CD4-positive, CD25-positive, alpha-beta regulatory T cell (primary cell): ENCODE measurements at regions not wholly inside any gene's neighbourhood (a gene's known extent, or its start where the extent isn't known, plus 50 kb on each side); places are given as distances from the start of the nearest gene placed in this dataset.

ENCODE experiments used
- ATAC-seq, 2 donors: fragments of 150-1000 bp; cut with Tn5 transposase; one replicate each; pipeline ENCODE4 v1.10.0; 2021; ENCODE audit warnings: low read depth in 2 of 2, moderate number of reproducible peaks in 2 of 2, moderate library complexity in 1 of 2
- DNase-seq, 3 donors: peaks; one replicate each; pipeline versions ENCODE4 v3.0.0 to v3.0.0-alpha.2; 2012 to 2022; ENCODE audit warnings: mixed read lengths in 1 of 3
- H3K27ac ChIP-seq: one replicate; pipeline ENCODE4 v1.7.0; 2013; ENCODE audit warnings: mild to moderate bottlenecking, low read length; ENCODE audit not compliant: insufficient read depth, poor library complexity, severe bottlenecking
- H3K27me3 ChIP-seq: one replicate; pipeline ENCODE4 v1.7.0; 2013; ENCODE audit warnings: low read length; ENCODE audit not compliant: control insufficient read depth, insufficient read depth
- H3K36me3 ChIP-seq: one replicate; pipeline ENCODE4 v1.7.0; 2013; ENCODE audit warnings: mild to moderate bottlenecking, low read length, moderate library complexity; ENCODE audit not compliant: control insufficient read depth, insufficient read depth
- H3K4me1 ChIP-seq: 2 replicates; pipeline ENCODE4 v1.7.0; 2013; ENCODE audit warnings: mild to moderate bottlenecking, low read length; ENCODE audit not compliant: insufficient read depth, control insufficient read depth, poor library complexity, severe bottlenecking
- H3K4me3 ChIP-seq: one replicate; pipeline ENCODE4 v1.7.0; 2013; ENCODE audit warnings: low read depth, mild to moderate bottlenecking, low read length, moderate library complexity
- H3K9me3 ChIP-seq, 2 experiments: 1 replicate in 1 of 2; 2 replicates in 1 of 2; pipeline ENCODE4 v1.7.0; 2013; ENCODE audit warnings: low read length in 2 of 2, mild to moderate bottlenecking in 1 of 2, moderate library complexity in 1 of 2; ENCODE audit not compliant: control insufficient read depth in 2 of 2
- H3K27ac Mint-ChIP-seq, 3 donors: one replicate each; pipeline ENCODE4 v1.8.0; 2020 to 2022; ENCODE audit warnings: mild to moderate bottlenecking in 3 of 3, mixed read lengths in 3 of 3, moderate library complexity in 2 of 3
- H3K27me3 Mint-ChIP-seq: one replicate; pipeline ENCODE4 v1.8.0; 2022; ENCODE audit warnings: mild to moderate bottlenecking, mixed read lengths
- H3K36me3 Mint-ChIP-seq: one replicate; pipeline ENCODE4 v1.8.0; 2020; ENCODE audit warnings: mixed read lengths
- H3K4me1 Mint-ChIP-seq, 4 donors: one replicate each; pipeline ENCODE4 v1.8.0; 2020 to 2022; ENCODE audit warnings: mixed read lengths in 4 of 4, mild to moderate bottlenecking in 1 of 4
- H3K4me3 Mint-ChIP-seq, 4 donors: one replicate each; pipeline ENCODE4 v1.8.0; 2020 to 2022; ENCODE audit warnings: mild to moderate bottlenecking in 4 of 4, mixed read lengths in 4 of 4, moderate library complexity in 3 of 4
- H3K9me3 Mint-ChIP-seq, 7 donors: one replicate each; pipeline ENCODE4 v1.8.0; 2020 to 2022; ENCODE audit warnings: mixed read lengths in 7 of 7, mild to moderate bottlenecking in 3 of 7, moderate library complexity in 2 of 7

GRCh38 chr10:109030581-109031210 is 892.6 kb downstream of the XPNPEP1 start:
- Mint-ChIP-seq H3K9me3 (peaks cover 0 to 13% (median 5%) of the 10 kb centered on the region in 7 donors), H3K4me1 (no peaks in the 10 kb centered on the region)

DNA sequence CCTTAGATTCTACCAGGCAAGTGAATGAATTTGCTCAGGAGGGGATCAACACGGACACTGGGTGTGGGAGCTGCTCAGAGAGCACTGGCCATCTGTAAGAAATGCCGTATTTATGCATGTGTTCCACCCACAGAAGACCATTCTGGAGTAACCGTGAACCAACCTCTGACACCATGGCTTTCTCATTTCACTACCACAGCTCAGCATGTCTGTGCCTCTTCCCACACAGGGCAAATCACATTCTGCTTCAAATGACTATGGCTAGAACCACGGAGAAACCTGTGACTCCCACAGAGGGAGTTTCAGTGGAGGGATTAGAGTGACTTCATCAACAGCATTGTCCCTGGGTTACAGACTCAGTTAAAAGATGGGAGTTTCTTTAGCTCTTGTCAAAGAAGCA is 893.4 kb downstream of the XPNPEP1 start:
- Histone ChIP-seq H3K27ac (no peak overlapping the region), H3K4me1 (no peaks in the 10 kb centered on the region), H3K27me3 (no peaks in the 10 kb centered on the region), H3K9me3 (no peaks in the 10 kb centered on the region), H3K36me3 (no peaks in the 10 kb centered on the region), H3K4me3 (no peak overlapping the region)
- Mint-ChIP-seq H3K27me3 (no peaks in the 10 kb centered on the region), H3K4me3 (no peak overlapping the region), H3K4me1 (no peaks in the 10 kb centered on the region), H3K36me3 (no peaks in the 10 kb centered on the region), H3K9me3 (peaks cover 0 to 10% (median 5%) of the 10 kb centered on the region in 7 donors), H3K27ac (no peak overlapping the region)
- no peak for ATAC-seq
- DNase-seq = no peak

More at GRCh38 chr10:109030581-109031210, 892.6 kb downstream of the XPNPEP1 start:
- Histone ChIP-seq H3K4me1 (no peaks in the 10 kb centered on the region), H3K36me3 (no peaks in the 10 kb centered on the region), H3K9me3 (no peaks in the 10 kb centered on the region), H3K27ac (no peak overlapping the region), H3K4me3 (no peak overlapping the region), H3K27me3 (no peaks in the 10 kb centered on the region)
- no peak for ATAC-seq
- no peaks in the 10 kb centered on the region for H3K36me3 Mint-ChIP-seq
- no peak overlapping the region for H3K4me3 Mint-ChIP-seq
- H3K27me3 Mint-ChIP-seq = no peaks in the 10 kb centered on the region
- no peak overlapping the region for H3K27ac Mint-ChIP-seq
- DNase-seq = no peak

GRCh38 chr10:109027534-109028185 is 895.7 kb downstream of the XPNPEP1 start:
- Mint-ChIP-seq H3K27ac (no peak overlapping the region), H3K4me3 (no peak overlapping the region), H3K4me1 (no peaks in the 10 kb centered on the region), H3K36me3 (no peaks in the 10 kb centered on the region), H3K27me3 (no peaks in the 10 kb centered on the region), H3K9me3 (peaks cover 0 to 11% (median 3%) of the 10 kb centered on the region in 7 donors)
- H3K27me3 ChIP-seq = no peaks in the 10 kb centered on the region
- H3K36me3 ChIP-seq = no peaks in the 10 kb centered on the region
- DNase-seq = no peak
- no peak for ATAC-seq
- no peaks in the 10 kb centered on the region for H3K9me3 ChIP-seq
- no peak overlapping the region for H3K4me3 ChIP-seq
- no peaks in the 10 kb centered on the region for H3K4me1 ChIP-seq
- no peak overlapping the region for H3K27ac ChIP-seq

GRCh38 chr10:109025172-109025571 is 898.1 kb downstream of the XPNPEP1 start:
- Mint-ChIP-seq H3K27me3 (no peaks in the 10 kb centered on the region), H3K27ac (no peak overlapping the region), H3K36me3 (no peaks in the 10 kb centered on the region), H3K4me3 (no peak overlapping the region), H3K4me1 (no peaks in the 10 kb centered on the region), H3K9me3 (peaks cover 0 to 8% (median 1%) of the 10 kb centered on the region in 7 donors)
- Histone ChIP-seq H3K27ac (no peak overlapping the region), H3K27me3 (no peaks in the 10 kb centered on the region), H3K9me3 (peaks cover 0 to 3% of the 10 kb centered on the region in 2 experiments), H3K4me3 (no peak overlapping the region), H3K36me3 (no peaks in the 10 kb centered on the region), H3K4me1 (no peaks in the 10 kb centered on the region)
- ATAC-seq (no peak), DNase-seq (no peak)

DNA sequence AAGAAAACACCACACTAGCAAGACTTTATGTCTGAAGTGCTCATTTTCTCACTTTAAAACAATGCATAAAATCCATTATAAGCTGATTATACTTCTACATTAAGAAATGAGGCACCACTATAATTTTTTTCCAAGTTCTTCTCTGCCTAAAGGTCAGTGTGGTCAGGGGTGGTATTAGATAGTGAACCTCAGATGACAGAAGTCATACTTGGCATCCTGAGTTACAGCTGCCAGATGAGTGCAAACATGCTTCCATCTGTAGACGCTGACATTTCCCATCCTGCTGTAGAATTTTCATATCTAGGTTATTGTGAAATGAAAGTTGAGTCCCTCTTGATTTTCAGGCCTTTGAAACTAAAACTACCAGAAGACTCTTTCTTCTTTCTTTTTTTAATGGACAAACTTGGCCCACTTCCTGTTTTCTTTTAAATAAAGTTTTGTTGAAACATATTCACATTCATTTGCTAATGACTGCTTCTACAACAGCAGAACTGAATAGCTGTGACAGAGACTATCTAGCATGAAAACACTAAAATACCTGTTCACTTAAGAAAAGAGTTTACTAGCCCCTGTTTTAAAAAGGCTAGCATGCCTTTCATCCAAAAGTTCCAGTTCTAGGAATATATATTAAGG is 900.8 kb downstream of the XPNPEP1 start:
- Histone ChIP-seq H3K27me3 (no peaks in the 10 kb centered on the region), H3K27ac (no peak overlapping the region), H3K9me3 (peaks cover 0 to 3% of the 10 kb centered on the region in 2 experiments), H3K4me3 (no peak overlapping the region), H3K4me1 (no peaks in the 10 kb centered on the region), H3K36me3 (no peaks in the 10 kb centered on the region)
- Mint-ChIP-seq H3K27ac (no peak overlapping the region), H3K4me3 (no peak overlapping the region), H3K9me3 (peaks cover 0 to 8% (median 2%) of the 10 kb centered on the region in 7 donors), H3K27me3 (no peaks in the 10 kb centered on the region), H3K36me3 (no peaks in the 10 kb centered on the region), H3K4me1 (no peaks in the 10 kb centered on the region)
- DNase-seq (no peak), ATAC-seq (no peak)

DNA sequence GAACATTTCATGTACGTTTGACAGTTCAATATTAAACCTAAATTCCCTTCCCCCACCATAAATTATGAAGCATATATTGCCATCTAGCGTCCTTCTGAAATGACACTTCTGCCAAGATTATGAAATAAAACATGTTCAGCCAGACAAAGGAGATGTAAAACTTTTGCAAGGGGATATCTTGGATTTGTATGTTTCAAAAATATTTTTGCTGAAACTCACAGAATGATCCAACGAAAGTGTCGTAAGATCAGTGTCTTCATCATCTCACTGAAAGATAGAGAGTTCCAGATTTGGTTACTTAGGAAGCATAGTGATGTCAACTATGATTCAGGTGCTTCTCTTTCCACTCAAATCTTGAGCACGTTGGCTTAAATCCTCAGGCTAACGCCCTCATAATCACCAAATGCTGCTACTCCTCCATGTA is 904.3 kb downstream of the XPNPEP1 start:
- DNase-seq = no peak
- Mint-ChIP-seq H3K27me3 (no peaks in the 10 kb centered on the region), H3K9me3 (peaks cover 0 to 5% (median 2%) of the 10 kb centered on the region in 7 donors), H3K4me1 (no peaks in the 10 kb centered on the region), H3K27ac (no peak overlapping the region), H3K4me3 (no peak overlapping the region), H3K36me3 (no peaks in the 10 kb centered on the region)
- Histone ChIP-seq H3K36me3 (no peaks in the 10 kb centered on the region), H3K4me3 (no peak overlapping the region), H3K4me1 (no peaks in the 10 kb centered on the region), H3K27ac (no peak overlapping the region), H3K9me3 (peaks cover 0 to 3% of the 10 kb centered on the region in 2 experiments), H3K27me3 (no peaks in the 10 kb centered on the region)
- ATAC-seq = no peak

- ATAC-seq = no peak
- peaks cover 0 to 9% (median 1%) of the 10 kb centered on the region in 7 donors for H3K9me3 Mint-ChIP-seq
- Histone ChIP-seq H3K27ac (no peak overlapping the region), H3K4me3 (no peak overlapping the region), H3K4me1 (no peaks in the 10 kb centered on the region), H3K27me3 (no peaks in the 10 kb centered on the region), H3K36me3 (no peaks in the 10 kb centered on the region), H3K9me3 (peaks cover 0 to 1% of the 10 kb centered on the region in 2 experiments)
- H3K27ac Mint-ChIP-seq = no peak overlapping the region
- H3K4me1 Mint-ChIP-seq = no peaks in the 10 kb centered on the region
- no peak overlapping the region for H3K4me3 Mint-ChIP-seq
- no peaks in the 10 kb centered on the region for H3K36me3 Mint-ChIP-seq
- no peaks in the 10 kb centered on the region for H3K27me3 Mint-ChIP-seq
- no peak for DNase-seq
These were observed 915.8 kb downstream of the XPNPEP1 start for GRCh38 chr10:109007514-109007913.
